Adrenal gland (tissue), 9 donors: ENCODE measurements at regions not wholly inside any gene's neighbourhood (a gene's known extent, or its start where the extent isn't known, plus 50 kb on each side); places are given as distances from the start of the nearest gene placed in this dataset.

Experiments used
- DNase-seq, 7 donors: peaks; one replicate each; pipeline ENCODE4 v3.0.0-alpha.2; 2019 to 2020
- H3K27ac ChIP-seq, 5 donors: fragments of 200-600 bp; sonication (generic) in 4 of 5; 1 replicate in 3 of 5; 2 replicates in 2 of 5; pipeline versions ENCODE4 v1.5.1 to v1.8.0; 2016 to 2020; ENCODE audit warnings: mild to moderate bottlenecking in 1 of 5
- H3K27me3 ChIP-seq: fragments of 200-600 bp; 2 replicates; pipeline ENCODE4 v1.8.0; 2021
- H3K36me3 ChIP-seq, 2 donors: fragments of 200-600 bp; replicated peaks in 1 of 2; 1 replicate in 1 of 2; 2 replicates in 1 of 2; pipeline versions ENCODE4 v1.5.1 to v1.8.0; 2018 to 2022
- H3K4me1 ChIP-seq, 2 donors: fragments of 200-600 bp; replicated peaks in 1 of 2; 1 replicate in 1 of 2; 2 replicates in 1 of 2; pipeline versions ENCODE4 v1.5.1 to v1.8.0; 2018 to 2021
- H3K4me3 ChIP-seq, 4 donors: fragments of 200-600 bp; sonication (generic) in 3 of 4; one replicate each; pipeline ENCODE4 v1.5.1; 2016 to 2018
- H3K9me3 ChIP-seq, 3 donors: fragments of 200-600 bp; sonication (generic) in 1 of 3; replicated peaks in 1 of 3; 1 replicate in 2 of 3; 2 replicates in 1 of 3; pipeline versions ENCODE4 v1.5.1 to v1.8.0; 2016 to 2021
- POLR2A ChIP-seq, 2 donors: fragments of 450-650 bp; IDR thresholded peaks; one replicate each; pipeline ENCODE4 v1.6.1; 2017; ENCODE audit warnings: antibody characterized with exemption in 2 of 2, mild to moderate bottlenecking in 2 of 2, moderate library complexity in 1 of 2
- WGBS, 4 donors: extraction: QIAGEN DNeasy Blood & Tissue Kit in 2 of 4; methylation state at CpG; one replicate each; pipeline versions ENCODE4 v1.1.5 to v1.1.7; 2013 to 2017; 5-methylcytosine and 5-hydroxymethylcytosine counted together
- intact Hi-C, 2 donors: fragments of 100-400 bp; cut with DNase I; formaldehyde crosslinking; loops; one replicate each; pipeline versions ENCODE4 v1.14.1 to v1.15.0; 2022 to 2023
- TF ChIP-seq, protein P1 (sequence below), 6 experiments: fragments of 450-650 bp in 4 of 6; fragments of 200-600 bp in 2 of 6; sonication (generic) in 1 of 6; IDR thresholded peaks; 1 replicate in 5 of 6; 2 replicates in 1 of 6; pipeline versions ENCODE4 v1.5.1 to v1.8.0; 2016 to 2021; ENCODE audit warnings: antibody characterized with exemption in 6 of 6, mild to moderate bottlenecking in 2 of 6, moderate library complexity in 1 of 6
- donor health status: healthy with polysubstance abuse.
- donor health status: Bipolar disorder and iron deficiency.
- donor health status: DM: yes; HTN: yes; CAD: no.
- donor health status: DM: no; HTN: no; CAD: no.
- donor health status: DM: no; HTN: no; CAD: no.

DNA sequence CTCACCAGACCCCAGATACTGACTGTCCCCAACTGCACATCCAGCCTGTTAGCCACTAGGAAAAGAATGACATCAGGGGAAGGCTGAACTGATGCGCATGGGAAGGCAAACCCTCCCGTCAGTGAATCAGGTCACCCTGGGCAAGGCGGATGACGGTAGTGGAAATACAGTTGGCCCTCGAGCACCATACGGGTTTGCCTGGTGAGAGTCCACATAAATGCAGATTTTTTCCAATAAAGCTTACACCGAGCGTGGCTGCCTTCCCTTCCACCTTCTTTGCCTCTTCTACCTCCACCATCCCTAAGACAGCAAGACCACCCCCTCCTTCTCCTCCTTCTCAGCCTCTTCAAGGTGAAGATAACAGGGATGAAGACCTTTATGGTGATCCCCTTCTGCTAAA lies 236.1 kb upstream of the TNRC6C start:
- TF ChIP-seq, protein P1, sequence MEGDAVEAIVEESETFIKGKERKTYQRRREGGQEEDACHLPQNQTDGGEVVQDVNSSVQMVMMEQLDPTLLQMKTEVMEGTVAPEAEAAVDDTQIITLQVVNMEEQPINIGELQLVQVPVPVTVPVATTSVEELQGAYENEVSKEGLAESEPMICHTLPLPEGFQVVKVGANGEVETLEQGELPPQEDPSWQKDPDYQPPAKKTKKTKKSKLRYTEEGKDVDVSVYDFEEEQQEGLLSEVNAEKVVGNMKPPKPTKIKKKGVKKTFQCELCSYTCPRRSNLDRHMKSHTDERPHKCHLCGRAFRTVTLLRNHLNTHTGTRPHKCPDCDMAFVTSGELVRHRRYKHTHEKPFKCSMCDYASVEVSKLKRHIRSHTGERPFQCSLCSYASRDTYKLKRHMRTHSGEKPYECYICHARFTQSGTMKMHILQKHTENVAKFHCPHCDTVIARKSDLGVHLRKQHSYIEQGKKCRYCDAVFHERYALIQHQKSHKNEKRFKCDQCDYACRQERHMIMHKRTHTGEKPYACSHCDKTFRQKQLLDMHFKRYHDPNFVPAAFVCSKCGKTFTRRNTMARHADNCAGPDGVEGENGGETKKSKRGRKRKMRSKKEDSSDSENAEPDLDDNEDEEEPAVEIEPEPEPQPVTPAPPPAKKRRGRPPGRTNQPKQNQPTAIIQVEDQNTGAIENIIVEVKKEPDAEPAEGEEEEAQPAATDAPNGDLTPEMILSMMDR (IDR thresholded peaks at IDR 0.05): no peak
- TF ChIP-seq POLR2A (IDR thresholded peaks at IDR 0.05): no peak
- Histone ChIP-seq H3K27me3 (no peaks in the 10 kb centered on the region), H3K9me3 (no peaks in the 10 kb centered on the region), H3K36me3 (no peaks in the 10 kb centered on the region), H3K4me1 (no peaks in the 10 kb centered on the region), H3K27ac (no peak overlapping the region), H3K4me3 (no peak overlapping the region)
- 88 to 94% (median 92%) methylated on average over 8 of the region's 8 CpGs for WGBS, 4 donors
- peak in 1 of 7 donors; percentile 4 for DNase-seq
- intact Hi-C loops: no loop called here

DNA sequence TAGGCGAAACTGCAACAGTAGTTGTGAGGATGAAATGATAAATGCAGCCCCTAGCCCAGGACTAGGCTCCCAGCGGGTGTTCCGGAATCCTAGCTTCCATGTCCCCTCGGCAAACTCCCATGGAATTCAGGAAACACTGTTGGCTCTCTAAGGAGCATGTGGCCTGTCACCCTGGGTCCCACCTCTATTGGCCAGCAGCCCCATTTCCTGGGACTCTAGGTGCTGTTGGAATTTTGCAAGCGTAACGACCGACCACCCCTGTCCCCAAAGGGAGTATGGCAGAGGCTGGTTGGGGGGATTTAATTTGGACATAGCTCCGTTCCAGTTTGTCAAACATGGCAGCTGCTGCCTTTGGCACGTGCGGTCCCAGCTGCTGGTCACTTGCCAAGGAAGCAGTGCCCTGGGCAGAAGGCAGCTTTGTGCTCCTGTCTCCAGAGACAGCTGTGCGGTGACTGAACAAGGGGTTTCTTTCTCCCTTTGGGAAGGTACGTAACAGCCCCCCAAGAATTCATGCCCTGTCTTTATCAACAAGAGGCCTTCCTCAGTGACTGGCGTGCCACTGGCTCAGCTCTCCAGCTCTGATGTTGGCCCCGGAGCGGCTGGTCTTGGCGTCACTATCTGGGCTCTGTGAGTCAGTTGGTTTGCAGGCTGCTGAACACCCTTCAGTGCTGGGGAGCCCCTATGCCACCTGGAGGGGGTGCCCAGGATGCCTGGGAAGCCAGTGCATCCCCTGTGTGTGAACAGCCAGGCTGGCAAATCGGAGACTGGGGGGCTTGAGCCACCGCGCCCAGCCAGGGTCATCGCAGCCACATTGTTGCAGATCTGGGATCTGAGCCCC lies 235.2 kb upstream of the TNRC6C start:
- no peaks in the 10 kb centered on the region for H3K27me3 ChIP-seq
- no peak overlapping the region for H3K4me3 ChIP-seq
- intact Hi-C loops: no loop called here
- peak in 1 of 7 donors; percentile 42 for DNase-seq
- 85 to 88% (median 87%) methylated on average over 9 to 20 of the region's 20 CpGs for WGBS, 4 donors
- H3K27ac ChIP-seq: no peak overlapping the region
- H3K4me1 ChIP-seq: no peaks in the 10 kb centered on the region
- no peak for TF ChIP-seq POLR2A (IDR thresholded peaks at IDR 0.05)
- TF ChIP-seq, protein P1 (IDR thresholded peaks at IDR 0.05): no peak
- no peaks in the 10 kb centered on the region for H3K36me3 ChIP-seq
- no peaks in the 10 kb centered on the region for H3K9me3 ChIP-seq

DNA sequence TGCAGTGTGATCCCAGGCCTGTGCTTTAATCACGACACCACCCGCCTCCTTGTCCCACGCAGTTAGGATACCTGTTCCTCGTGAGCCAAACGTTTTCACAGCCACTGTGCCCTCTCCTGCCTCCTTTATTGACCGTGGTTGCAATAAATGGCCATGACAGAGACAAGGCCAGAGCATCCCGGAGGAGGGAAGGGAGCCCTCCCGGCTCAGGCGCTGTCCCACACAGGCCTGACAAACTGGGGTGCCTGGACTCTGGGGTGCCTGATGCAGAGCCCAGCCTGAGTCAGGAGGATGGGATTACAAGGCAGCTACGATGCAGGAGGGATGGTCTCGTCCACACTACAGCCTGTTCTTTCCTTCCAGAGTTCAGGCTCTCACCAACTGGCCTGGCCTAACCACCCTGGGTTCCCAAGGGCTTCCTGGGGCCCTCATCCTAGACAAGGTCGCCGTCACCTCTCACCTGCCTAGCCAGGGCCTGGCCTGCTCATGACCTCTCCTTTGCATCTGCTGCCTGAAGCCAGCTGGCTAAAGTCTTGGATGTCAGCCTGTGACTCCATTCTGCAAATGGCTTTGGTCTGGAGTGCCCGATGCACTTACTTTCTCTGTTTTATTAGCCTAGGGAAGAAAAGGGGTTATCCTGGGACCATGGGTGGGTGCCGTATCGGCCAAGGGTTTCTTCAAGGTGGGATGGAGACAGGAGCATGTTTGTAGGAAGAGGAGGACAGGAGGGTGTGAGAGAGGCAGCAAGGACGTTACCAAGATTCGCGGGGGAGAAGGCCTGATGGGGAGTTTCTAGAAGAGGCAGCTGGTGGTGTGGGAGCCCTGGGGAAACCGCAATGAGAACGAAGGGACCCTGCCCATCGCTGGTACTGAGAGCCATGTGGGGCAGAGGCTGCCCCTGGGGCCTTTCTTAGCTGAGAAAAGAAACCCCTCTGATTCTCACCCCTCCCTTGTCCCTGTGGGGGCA lies 234.3 kb upstream of the TNRC6C start:
- H3K9me3 ChIP-seq: no peaks in the 10 kb centered on the region
- WGBS, 4 donors: 82 to 87% (median 83%) methylated on average over 20 to 22 of the region's 22 CpGs
- no peak overlapping the region for H3K27ac ChIP-seq
- H3K4me3 ChIP-seq: no peak overlapping the region
- intact Hi-C loops: no loop called here
- H3K27me3 ChIP-seq: no peaks in the 10 kb centered on the region
- H3K4me1 ChIP-seq: no peaks in the 10 kb centered on the region
- DNase-seq: peak in 1 of 7 donors; percentile 31
- no peaks in the 10 kb centered on the region for H3K36me3 ChIP-seq
- TF ChIP-seq, protein P1 (IDR thresholded peaks at IDR 0.05): no peak
- TF ChIP-seq POLR2A (IDR thresholded peaks at IDR 0.05): no peak
